Posterior cingulate gyrus (tissue), 11 donors: ENCODE measurements at regions not wholly inside any gene's neighbourhood (a gene's known extent, or its start where the extent isn't known, plus 50 kb on each side); places are given as distances from the start of the nearest gene placed in this dataset.

Source experiments
- DNase-seq, 10 donors: peaks; one replicate each; pipeline versions ENCODE4 v3.0.0 to v3.0.0-alpha.2; 2020 to 2021; ENCODE audit warnings: mixed read lengths in 3 of 10
- intact Hi-C: fragments of 100-400 bp; cut with DNase I; formaldehyde crosslinking; loops from one replicate; pipeline ENCODE4 v1.15.1; 2023

- intact Hi-C loops: no loop called here
- no peak for DNase-seq
These were observed 70.8 kb upstream of the CHD1 start for GRCh38 chr5:98999631-99000030.

GRCh38 chr5:98997000-98997399 is 68.2 kb upstream of the CHD1 start:
- DNase-seq: no peak
- intact Hi-C loops: no loop called here

- DNase-seq: no peak
These were observed 65.8 kb upstream of the CHD1 start for GRCh38 chr5:98994611-98995010.

GRCh38 chr5:98993512-98993911 is 64.7 kb upstream of the CHD1 start:
- intact Hi-C loops: no loop called here

More at GRCh38 chr5:98994611-98995010, 65.8 kb upstream of the CHD1 start:
- intact Hi-C loops: no loop called here

GRCh38 chr5:98992552-98992951 is 63.7 kb upstream of the CHD1 start:
- DNase-seq: no peak
- intact Hi-C loops: no loop called here

More at GRCh38 chr5:98993512-98993911, 64.7 kb upstream of the CHD1 start:
- DNase-seq: no peak

- intact Hi-C loops: no loop called here
- no peak for DNase-seq
These were observed 60.9 kb upstream of the CHD1 start for GRCh38 chr5:98989727-98990126.

- no peak for DNase-seq
- intact Hi-C loops: no loop called here
These were observed 57.8 kb upstream of the CHD1 start for GRCh38 chr5:98986587-98986986.

- DNase-seq: no peak
- intact Hi-C loops: no loop called here
These were observed 54.1 kb upstream of the CHD1 start for GRCh38 chr5:98982880-98983279.
